HG02610 (cell line): ENCODE measurements at regions not wholly inside any gene's neighbourhood (a gene's known extent, or its start where the extent isn't known, plus 50 kb on each side); places are given as distances from the start of the nearest gene placed in this dataset.

Source experiments
- ATAC-seq: cut with Tn5 transposase; IDR thresholded peaks from one replicate; pipeline ENCODE4 v1.9.1; 2021; ENCODE audit warnings: mild to moderate bottlenecking, moderate library complexity; ENCODE audit not compliant: unreplicated experiment

- no peak for ATAC-seq
Observed at GRCh38 chr3:28645149-28645548, 296.5 kb upstream of the AZI2 start.

DNA sequence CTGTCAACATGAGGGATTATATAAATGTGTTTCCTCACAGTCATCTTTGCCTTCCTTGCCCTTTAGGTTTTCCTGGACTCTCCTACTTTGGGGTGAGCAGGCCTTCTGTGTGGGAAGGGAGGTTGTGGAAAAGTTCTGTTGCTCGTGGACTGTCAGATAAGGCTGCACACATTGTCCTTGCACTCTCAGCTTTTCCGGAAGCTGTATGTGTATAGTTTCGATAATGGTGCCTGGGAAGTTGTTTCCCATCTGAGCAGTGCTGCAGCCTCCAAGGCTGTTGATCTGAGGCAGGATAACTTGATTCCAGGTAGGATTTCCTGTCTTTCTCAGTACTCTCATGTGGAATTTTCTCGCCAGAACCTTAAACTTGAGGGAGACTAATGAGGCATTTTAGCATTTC, 297.8 kb upstream of the AZI2 start:
- ATAC-seq: no peak

DNA sequence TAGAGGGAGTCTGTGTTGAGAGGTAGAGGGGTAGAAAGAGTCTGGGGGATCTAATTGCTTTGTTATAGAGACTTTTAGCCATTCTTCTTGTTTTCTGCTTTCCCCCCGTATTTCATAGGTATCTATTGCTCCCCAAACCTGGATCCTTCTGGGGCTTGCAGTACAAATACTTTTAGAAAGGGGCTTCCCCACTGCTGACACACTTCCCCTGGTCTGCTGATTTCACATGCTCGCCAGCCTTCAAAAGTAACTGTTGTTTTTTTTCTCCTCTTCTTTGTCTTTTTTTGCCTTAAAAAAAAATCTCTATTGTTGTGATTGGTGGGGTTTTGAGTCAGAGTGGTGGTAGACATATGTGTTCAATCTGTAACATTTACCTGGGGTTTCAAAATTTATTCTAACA, 300.6 kb upstream of the AZI2 start:
- no peak for ATAC-seq

- ATAC-seq: no peak
Observed at GRCh38 chr3:28651159-28651558, 302.5 kb upstream of the AZI2 start.

GRCh38 chr3:28664123-28664522, 315.5 kb upstream of the AZI2 start:
- no peak for ATAC-seq

DNA sequence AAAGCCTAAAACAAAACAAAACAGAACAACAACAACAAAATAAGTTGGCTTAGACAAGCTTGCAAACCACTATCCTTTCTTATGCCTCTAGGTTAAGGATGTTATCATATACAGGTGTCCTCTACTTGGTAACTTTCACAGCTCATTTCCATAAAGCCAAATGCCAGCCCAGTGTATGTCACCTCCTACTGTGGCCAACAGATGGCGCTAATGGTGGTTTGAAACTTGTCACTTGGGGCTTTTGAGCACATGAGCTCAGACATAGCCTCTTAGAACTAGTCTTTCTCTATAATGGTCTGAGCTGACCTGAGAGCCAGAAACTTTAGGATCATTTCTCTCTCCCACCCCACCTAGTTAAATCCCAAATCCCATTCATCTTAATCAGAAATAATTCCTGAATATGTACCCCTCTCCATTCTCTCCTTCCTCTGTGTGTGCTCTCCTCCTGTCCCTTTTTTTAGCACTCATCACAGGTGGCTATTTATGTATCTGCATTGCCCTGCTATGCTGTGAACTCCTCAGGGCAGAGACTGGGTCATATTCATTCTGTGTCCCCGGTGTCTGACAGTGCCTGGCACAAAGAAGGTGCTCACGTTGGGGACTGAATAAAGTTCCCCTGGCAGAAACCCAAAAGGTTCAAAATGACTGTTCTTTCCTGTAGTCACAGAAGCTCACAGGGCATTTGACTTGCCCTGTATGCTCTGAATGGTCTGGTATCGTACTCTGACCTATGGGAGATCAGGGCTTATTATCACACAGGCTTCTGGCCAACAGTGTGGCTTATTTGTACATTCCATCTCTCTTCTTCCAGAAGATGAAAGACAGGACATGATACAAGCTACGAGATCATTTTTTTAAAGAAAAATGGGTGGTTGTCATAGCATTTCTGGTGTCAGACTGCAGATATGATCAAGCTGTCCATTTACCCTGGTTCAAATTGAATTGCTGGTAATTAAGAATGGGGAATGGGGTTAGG, 319.3 kb upstream of the AZI2 start:
- peak; percentile 96 for ATAC-seq

DNA sequence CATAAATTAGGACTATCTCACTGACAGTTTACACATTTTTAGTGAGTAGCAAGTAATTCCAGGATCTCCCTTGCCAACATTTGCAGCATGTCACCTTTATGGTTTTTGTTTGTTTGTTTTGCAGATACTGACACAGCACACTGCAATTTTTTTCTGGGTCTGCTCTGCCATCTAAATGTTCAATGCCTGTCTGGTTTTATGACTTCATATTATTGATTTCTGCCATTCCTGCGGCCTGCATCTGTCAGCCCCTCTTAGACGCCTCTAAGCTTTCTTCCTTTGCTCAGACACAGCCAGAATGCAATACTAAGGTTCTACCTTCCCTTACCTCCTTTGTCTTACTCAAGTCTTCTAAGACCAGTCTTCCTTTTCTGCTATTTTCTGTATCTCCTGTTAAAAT, 321.2 kb upstream of the AZI2 start:
- no peak for ATAC-seq

GRCh38 chr3:28672406-28672805, 323.8 kb upstream of the AZI2 start:
- ATAC-seq: no peak

DNA sequence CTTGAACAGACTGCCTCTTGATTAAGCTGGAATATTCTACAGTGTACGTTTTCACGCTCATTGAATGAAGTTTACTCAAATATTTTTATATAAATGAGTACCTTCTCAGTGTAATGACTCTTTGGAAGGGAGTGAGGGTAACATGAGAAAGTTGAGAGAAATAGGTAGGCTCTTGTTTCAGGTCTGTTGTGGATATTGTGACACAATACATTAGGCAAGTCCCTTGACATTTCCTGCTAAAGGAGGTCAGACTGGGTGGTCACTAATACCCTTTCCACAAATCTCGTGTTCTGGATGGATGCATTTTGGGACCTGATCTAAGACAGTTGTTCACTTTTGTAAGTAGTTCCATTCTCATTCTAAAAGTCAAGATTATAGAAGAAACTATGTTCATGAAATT, 324.8 kb upstream of the AZI2 start:
- ATAC-seq: no peak

DNA sequence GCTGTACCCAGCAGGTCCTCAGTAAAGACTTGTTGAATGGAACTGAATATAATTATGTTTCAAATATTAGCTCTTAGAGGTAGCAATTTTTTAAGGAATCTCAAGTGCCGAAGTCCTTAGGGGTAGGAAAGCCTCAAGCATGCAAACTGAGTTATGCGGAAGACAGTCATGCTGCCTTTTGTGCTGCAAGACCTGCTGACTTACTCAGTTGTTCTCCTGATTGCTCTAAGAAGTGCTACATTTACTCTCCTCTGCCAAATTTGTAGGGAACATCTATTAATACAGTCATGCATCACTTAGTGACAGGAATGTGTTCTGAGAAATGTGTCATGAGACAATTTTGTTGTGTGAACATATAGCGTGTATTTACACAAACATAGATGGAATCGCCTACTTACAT, 325.6 kb upstream of the AZI2 start:
- no peak for ATAC-seq

DNA sequence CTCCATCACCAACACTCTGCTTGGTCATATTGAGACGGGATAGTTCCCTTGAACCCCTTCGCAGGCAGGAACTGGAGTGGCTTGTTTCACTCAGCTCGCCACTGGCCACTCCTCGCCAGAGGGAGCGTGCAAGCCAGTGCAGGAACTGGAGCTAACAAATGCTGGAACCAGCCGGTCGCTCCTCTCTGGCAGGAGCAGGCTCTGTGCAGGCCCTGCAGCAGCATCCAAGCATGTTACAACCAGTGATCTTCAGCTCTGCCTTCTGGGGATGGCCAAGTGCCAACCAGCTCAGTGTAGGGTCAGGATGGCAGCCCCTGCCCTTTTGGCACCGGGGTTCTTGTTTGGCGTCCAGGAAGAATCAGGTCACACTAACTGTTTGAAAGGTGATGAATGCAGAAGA, 329.0 kb upstream of the AZI2 start:
- ATAC-seq: no peak

GRCh38 chr3:28678086-28678485, 329.5 kb upstream of the AZI2 start:
- ATAC-seq: no peak

DNA sequence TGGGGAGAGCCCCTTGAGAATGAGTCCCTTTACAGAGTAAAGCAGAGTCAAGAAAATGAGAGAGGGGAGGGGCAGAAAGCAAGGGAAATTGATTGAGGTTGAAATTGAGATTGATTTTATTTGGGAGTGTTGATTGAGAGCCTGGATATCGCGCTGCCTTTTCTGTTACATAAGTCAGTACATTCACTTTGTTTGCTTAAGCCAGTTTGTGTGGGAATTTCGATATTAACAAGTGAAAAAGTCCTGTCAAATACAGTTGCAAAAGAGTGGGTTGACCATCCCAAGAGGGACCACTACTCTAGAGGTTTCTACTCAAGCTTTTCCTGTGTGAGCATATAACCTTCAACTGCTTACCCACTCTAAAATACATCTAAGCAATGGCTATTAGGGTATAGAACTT, 331.4 kb upstream of the AZI2 start:
- ATAC-seq: no peak

GRCh38 chr3:28682121-28682520, 333.5 kb upstream of the AZI2 start:
- ATAC-seq: no peak

GRCh38 chr3:28690176-28690575, 341.6 kb upstream of the AZI2 start:
- ATAC-seq: no peak

GRCh38 chr3:28698706-28699105, 350.1 kb upstream of the AZI2 start:
- no peak for ATAC-seq

DNA sequence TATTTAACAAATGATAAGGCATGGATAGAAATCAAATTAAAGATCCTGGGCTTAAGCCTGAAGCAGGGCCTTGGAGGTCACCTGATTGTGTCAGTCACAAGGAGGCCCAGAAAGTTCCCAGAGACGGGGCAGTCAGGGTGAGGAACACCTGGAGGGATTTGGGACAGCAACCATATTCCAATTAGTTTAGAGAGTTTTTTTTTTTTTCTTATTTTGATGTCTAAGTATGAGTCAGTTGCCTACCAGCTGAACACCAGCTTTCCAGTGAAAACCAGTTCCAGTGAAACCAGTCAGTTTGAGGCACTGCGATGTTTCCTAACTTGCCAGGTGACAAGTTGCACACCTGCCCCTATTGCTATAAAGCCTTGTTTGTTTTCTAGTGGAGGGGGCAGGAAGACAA, 350.7 kb upstream of the AZI2 start:
- ATAC-seq: no peak

GRCh38 chr3:28700728-28701127, 352.1 kb upstream of the AZI2 start:
- ATAC-seq: no peak

- no peak for ATAC-seq
Observed at GRCh38 chr3:28703843-28704242, 355.2 kb upstream of the AZI2 start.

GRCh38 chr3:28711293-28711692, 362.7 kb upstream of the AZI2 start:
- ATAC-seq: no peak

DNA sequence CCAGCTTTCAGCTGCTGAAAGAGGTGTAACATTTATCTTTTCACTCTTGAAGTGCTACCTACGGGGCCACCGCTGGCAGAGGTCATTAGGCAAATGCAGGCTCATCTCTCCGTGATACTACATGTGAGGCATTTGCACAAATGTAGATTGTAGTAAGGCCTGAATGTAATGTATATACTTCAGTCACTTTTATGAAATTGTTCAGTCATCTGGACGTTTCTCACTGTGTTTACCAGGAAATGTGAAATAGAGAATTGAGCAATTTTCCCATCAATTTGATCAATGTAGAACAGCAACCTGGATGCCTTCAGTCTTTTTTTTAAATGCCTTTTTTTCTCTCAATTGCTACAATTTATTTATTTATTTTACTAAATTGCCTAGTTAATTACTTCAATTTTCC, 368.3 kb upstream of the AZI2 start:
- no peak for ATAC-seq

DNA sequence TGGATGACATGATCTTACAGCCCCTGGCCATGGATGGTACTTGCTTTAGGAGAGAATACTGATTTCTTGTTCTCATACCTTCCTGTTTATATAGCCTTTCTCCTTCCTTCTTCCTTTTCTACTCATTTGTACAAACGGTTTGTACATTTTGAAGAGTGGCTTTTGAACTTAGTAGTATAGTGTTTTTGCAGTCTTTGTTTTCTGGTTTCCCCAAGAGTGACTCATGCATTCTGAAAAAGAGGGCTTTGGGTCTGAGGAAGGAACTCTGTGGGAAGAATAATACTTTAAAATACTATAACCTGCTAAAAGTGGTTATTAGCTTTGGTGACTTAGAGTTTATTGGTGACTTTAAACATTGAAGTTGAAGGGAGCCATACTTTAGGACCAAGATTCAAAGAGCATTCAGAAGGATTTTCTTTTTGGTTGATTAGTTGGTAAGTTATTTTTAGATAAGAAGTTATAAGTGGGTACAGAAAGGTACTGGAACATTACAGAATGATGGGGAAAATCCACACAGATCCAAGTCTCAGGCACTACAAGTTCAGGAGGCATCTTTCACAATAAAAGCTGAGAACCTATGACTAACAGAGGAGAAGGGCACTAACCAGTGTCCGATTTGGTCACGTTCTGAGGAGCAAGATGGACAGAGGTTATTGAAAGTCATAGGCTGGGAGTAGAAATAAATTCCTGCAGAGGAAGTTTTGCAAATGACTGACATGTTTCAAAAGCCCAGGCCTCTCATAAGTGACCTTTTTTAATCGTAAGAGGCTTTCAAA, 369.6 kb upstream of the AZI2 start:
- ATAC-seq: no peak
